ENCODE measurements at regions not wholly inside any gene's neighbourhood (a gene's known extent, or its start where the extent isn't known, plus 50 kb on each side); places are given as distances from the start of the nearest gene placed in this dataset.

DNA sequence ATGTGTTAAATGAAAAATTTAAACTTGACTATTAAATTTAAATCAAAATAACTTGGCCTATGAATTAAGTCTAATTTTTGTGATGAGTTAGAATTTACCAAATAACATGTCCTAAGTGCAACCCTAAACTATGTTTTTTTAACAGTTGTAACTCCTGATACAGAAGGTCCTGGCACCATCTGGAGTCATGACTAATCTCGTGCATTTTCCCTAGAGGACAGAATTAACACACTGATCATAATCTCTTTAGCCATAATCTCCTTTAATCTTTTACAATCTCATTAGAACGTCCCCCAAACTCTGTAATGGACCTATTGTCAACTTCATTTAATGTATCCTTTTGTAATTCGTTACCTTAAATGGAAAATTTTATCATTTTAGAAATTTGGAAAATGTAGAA is 100.6 kb downstream of the SUCNR1 start:
- TF ChIP-seq, protein P1, sequence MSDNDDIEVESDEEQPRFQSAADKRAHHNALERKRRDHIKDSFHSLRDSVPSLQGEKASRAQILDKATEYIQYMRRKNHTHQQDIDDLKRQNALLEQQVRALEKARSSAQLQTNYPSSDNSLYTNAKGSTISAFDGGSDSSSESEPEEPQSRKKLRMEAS (CRISPR knock-in tag; IDR thresholded peaks at IDR 0.05): no peak
- TF ChIP-seq, protein P2, sequence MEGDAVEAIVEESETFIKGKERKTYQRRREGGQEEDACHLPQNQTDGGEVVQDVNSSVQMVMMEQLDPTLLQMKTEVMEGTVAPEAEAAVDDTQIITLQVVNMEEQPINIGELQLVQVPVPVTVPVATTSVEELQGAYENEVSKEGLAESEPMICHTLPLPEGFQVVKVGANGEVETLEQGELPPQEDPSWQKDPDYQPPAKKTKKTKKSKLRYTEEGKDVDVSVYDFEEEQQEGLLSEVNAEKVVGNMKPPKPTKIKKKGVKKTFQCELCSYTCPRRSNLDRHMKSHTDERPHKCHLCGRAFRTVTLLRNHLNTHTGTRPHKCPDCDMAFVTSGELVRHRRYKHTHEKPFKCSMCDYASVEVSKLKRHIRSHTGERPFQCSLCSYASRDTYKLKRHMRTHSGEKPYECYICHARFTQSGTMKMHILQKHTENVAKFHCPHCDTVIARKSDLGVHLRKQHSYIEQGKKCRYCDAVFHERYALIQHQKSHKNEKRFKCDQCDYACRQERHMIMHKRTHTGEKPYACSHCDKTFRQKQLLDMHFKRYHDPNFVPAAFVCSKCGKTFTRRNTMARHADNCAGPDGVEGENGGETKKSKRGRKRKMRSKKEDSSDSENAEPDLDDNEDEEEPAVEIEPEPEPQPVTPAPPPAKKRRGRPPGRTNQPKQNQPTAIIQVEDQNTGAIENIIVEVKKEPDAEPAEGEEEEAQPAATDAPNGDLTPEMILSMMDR (IDR thresholded peaks at IDR 0.05): no peak
- TF ChIP-seq, protein P3, sequence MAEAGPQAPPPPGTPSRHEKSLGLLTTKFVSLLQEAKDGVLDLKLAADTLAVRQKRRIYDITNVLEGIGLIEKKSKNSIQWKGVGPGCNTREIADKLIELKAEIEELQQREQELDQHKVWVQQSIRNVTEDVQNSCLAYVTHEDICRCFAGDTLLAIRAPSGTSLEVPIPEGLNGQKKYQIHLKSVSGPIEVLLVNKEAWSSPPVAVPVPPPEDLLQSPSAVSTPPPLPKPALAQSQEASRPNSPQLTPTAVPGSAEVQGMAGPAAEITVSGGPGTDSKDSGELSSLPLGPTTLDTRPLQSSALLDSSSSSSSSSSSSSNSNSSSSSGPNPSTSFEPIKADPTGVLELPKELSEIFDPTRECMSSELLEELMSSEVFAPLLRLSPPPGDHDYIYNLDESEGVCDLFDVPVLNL (CRISPR knock-in tag; IDR thresholded peaks at IDR 0.05; ENCODE audit: borderline replicate concordance, low read depth): no peak
